ENCODE measurements at regions not wholly inside any gene's neighbourhood (a gene's known extent, or its start where the extent isn't known, plus 50 kb on each side); places are given as distances from the start of the nearest gene placed in this dataset.
"Not testable (repeated sequence)": the region's sequence is repeated elsewhere in the genome, so short reads cannot be mapped to it uniquely, and the experiment has no call there.

GRCh38 chr10:8400151-8400550, 345.7 kb downstream of the GATA3 start:
- no peak for DNase-seq

- no peak for DNase-seq
Measured at GRCh38 chr10:8400892-8401291, 346.4 kb downstream of the GATA3 start.

- no peak for DNase-seq
Measured at GRCh38 chr10:8401531-8401930, 347.0 kb downstream of the GATA3 start.

GRCh38 chr10:8402576-8402975, 348.1 kb downstream of the GATA3 start:
- DNase-seq: peak; percentile 22 to 32

- no peak for DNase-seq
Measured at GRCh38 chr10:8403711-8404371, 349.4 kb downstream of the GATA3 start.

- DNase-seq: peak; percentile 5 to 7
Measured at GRCh38 chr10:8404721-8405120, 350.2 kb downstream of the GATA3 start.

GRCh38 chr10:8405596-8405995, 351.1 kb downstream of the GATA3 start:
- no peak for DNase-seq

GRCh38 chr10:8407501-8408021, 353.1 kb downstream of the GATA3 start:
- no peak for DNase-seq

GRCh38 chr10:8410506-8410905, 356.0 kb downstream of the GATA3 start:
- DNase-seq: no peak

- no peak for DNase-seq
Measured at GRCh38 chr10:8412541-8412940, 358.1 kb downstream of the GATA3 start.

GRCh38 chr10:8415029-8415428, 360.5 kb downstream of the GATA3 start:
- not testable (repeated sequence) for DNase-seq

- no peak for DNase-seq
Measured at GRCh38 chr10:8416192-8416701, 361.8 kb downstream of the GATA3 start.

GRCh38 chr10:8416760-8417159, 362.3 kb downstream of the GATA3 start:
- peak; percentile 7 to 17 for DNase-seq

- no peak for DNase-seq
Measured at GRCh38 chr10:8417631-8418030, 363.1 kb downstream of the GATA3 start.

GRCh38 chr10:8418631-8419030, 364.1 kb downstream of the GATA3 start:
- DNase-seq: no peak

- no peak for DNase-seq
Measured at GRCh38 chr10:8420182-8420581, 365.7 kb downstream of the GATA3 start.

- DNase-seq: no peak
Measured at GRCh38 chr10:8424555-8425211, 370.2 kb downstream of the GATA3 start.

- no peak for DNase-seq
Measured at GRCh38 chr10:8428654-8429053, 374.2 kb downstream of the GATA3 start.

GRCh38 chr10:8430321-8430720, 375.8 kb downstream of the GATA3 start:
- no peak for DNase-seq

GRCh38 chr10:8431511-8431910, 377.0 kb downstream of the GATA3 start:
- DNase-seq: no peak

GRCh38 chr10:8435186-8436055, 380.9 kb downstream of the GATA3 start:
- no peak for DNase-seq

GRCh38 chr10:8437896-8438295, 383.4 kb downstream of the GATA3 start:
- no peak for DNase-seq

- no peak for DNase-seq
Measured at GRCh38 chr10:8438603-8439002, 384.1 kb downstream of the GATA3 start.

Measured in activated CD4-positive, alpha-beta T cell treated with anti-CD3 and anti-CD28 coated beads, Interleukin-2, amount 50 U/mL, for 4 hours (primary cell).